Neutrophil (primary cell): ENCODE measurements at regions not wholly inside any gene's neighbourhood (a gene's known extent, or its start where the extent isn't known, plus 50 kb on each side); places are given as distances from the start of the nearest gene placed in this dataset.

Experiments
- H3K27ac ChIP-seq: fragments of 200-600 bp; sonication (generic); 2 replicates; pipeline ENCODE4 v1.5.1; 2016; ENCODE audit warnings: mild to moderate bottlenecking, moderate library complexity
- H3K27me3 ChIP-seq: fragments of 200-600 bp; sonication (generic); 2 replicates; pipeline ENCODE4 v1.6.0; 2016; ENCODE audit warnings: mild to moderate bottlenecking
- H3K36me3 ChIP-seq: fragments of 200-600 bp; sonication (generic); 2 replicates; pipeline ENCODE4 v1.5.1; 2017
- H3K4me1 ChIP-seq, 2 experiments: fragments of 200-600 bp in 1 of 2; sonication (generic) in 1 of 2; 1 replicate in 1 of 2; 2 replicates in 1 of 2; pipeline versions ENCODE4 v1.5.1 to v1.6.1; 2013 to 2016; ENCODE audit warnings: low read depth in 1 of 2, low read length in 1 of 2, mild to moderate bottlenecking in 1 of 2, moderate library complexity in 1 of 2; ENCODE audit not compliant: control insufficient read depth in 1 of 2, insufficient read depth in 1 of 2
- H3K4me3 ChIP-seq, 2 experiments: fragments of 200-600 bp in 1 of 2; sonication (generic) in 1 of 2; 1 replicate in 1 of 2; 2 replicates in 1 of 2; pipeline ENCODE4 v1.5.1; 2013 to 2016; ENCODE audit warnings: low read depth in 1 of 2, low read length in 1 of 2, mild to moderate bottlenecking in 1 of 2, moderate library complexity in 1 of 2
- H3K9me3 ChIP-seq: fragments of 200-600 bp; sonication (generic); 2 replicates; pipeline ENCODE4 v1.5.1; 2016
- TF ChIP-seq, protein P1 (sequence below): fragments of 200-600 bp; sonication (generic); IDR thresholded peaks from 2 replicates; pipeline ENCODE4 v1.5.1; 2016; ENCODE audit warnings: antibody characterized with exemption

DNA sequence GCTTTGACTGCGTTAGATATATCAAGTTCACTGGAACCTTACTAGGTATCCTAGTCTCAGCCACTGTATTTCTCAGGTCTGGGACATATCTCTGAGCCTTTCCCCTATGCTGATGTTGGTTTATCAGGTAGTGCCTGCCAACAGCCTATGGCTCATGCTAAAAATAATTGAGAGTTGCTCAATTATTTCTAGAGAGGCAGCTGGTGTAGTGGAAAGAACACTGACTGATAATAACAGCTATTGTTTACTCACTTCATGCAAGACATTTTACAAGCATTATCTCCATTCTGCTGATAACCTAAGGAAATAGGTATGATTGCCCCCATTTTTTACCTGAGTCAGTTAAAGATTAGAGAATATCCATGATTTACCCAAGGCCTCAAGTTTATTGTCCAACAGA lies 231.4 kb downstream of the LRRN1 start:
- no peaks in the 10 kb centered on the region for H3K36me3 ChIP-seq
- no peak overlapping the region for H3K27ac ChIP-seq
- H3K9me3 ChIP-seq: no peaks in the 10 kb centered on the region
- H3K4me3 ChIP-seq: no peak overlapping the region
- TF ChIP-seq, protein P1, sequence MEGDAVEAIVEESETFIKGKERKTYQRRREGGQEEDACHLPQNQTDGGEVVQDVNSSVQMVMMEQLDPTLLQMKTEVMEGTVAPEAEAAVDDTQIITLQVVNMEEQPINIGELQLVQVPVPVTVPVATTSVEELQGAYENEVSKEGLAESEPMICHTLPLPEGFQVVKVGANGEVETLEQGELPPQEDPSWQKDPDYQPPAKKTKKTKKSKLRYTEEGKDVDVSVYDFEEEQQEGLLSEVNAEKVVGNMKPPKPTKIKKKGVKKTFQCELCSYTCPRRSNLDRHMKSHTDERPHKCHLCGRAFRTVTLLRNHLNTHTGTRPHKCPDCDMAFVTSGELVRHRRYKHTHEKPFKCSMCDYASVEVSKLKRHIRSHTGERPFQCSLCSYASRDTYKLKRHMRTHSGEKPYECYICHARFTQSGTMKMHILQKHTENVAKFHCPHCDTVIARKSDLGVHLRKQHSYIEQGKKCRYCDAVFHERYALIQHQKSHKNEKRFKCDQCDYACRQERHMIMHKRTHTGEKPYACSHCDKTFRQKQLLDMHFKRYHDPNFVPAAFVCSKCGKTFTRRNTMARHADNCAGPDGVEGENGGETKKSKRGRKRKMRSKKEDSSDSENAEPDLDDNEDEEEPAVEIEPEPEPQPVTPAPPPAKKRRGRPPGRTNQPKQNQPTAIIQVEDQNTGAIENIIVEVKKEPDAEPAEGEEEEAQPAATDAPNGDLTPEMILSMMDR: no peak
- H3K4me1 ChIP-seq: no peaks in the 10 kb centered on the region
- no peaks in the 10 kb centered on the region for H3K27me3 ChIP-seq

DNA sequence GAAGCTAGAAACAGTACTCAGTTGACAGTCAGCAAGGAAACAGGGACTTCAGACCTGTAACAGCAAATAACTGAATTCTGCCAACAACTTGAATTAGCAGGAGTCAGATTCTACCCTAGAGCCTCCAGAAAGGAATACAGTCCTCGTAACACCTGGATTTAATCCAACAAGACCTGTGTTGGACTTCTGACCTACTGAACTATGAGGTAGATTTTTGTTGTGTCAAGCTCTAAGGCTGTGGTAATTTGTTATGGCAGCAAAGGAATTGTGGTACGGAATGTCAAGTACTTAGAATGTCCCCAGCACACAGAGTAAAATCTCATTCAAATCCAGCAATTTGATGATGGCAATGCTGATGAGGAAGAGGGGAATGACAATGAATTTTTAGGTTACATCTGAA lies 234.1 kb downstream of the LRRN1 start:
- no peak overlapping the region for H3K4me3 ChIP-seq
- H3K27ac ChIP-seq: no peak overlapping the region
- H3K4me1 ChIP-seq: no peaks in the 10 kb centered on the region
- no peaks in the 10 kb centered on the region for H3K9me3 ChIP-seq
- TF ChIP-seq, protein P1: no peak
- no peaks in the 10 kb centered on the region for H3K36me3 ChIP-seq
- H3K27me3 ChIP-seq: no peaks in the 10 kb centered on the region

DNA sequence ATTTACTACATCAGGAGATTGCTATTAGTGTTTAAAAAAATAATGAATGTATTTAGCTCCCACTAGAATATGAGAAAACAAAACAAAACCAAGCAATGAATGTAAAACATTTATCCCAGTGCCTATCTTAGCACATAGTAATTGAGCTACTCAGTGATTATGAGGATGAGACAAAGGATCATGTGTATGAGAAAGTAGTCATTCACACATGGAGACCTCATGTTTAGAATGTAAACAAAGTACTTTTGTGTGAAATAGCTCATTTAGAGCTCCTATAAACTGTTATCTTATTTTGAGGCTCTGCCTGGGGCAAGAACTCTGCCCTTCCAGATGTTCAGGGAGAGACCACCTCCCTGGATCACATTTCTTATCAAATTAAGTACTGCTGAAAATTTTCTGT lies 236.8 kb downstream of the LRRN1 start:
- H3K4me1 ChIP-seq: no peaks in the 10 kb centered on the region
- no peaks in the 10 kb centered on the region for H3K27me3 ChIP-seq
- H3K4me3 ChIP-seq: no peak overlapping the region
- TF ChIP-seq, protein P1: no peak
- H3K9me3 ChIP-seq: no peaks in the 10 kb centered on the region
- H3K27ac ChIP-seq: no peak overlapping the region
- H3K36me3 ChIP-seq: no peaks in the 10 kb centered on the region

DNA sequence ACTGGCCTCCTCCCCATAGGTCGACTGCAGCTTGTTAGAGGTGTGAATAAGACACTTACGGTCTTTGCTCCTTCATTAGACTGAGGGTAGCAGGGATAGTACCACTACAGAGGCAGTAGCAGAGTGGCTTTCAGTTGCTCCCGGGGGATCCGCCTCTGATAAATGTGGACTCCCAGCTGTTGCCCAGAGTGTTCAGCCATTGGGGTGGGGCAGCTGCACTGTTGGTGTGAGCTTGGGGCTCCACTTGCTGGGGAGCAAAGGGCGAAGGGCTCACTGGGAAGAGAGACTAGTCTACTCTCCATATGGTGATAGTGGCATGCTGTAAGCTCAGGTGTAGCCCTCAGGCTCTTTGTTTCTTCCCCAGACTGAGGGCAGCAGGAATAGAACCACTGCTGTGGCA lies 239.1 kb downstream of the LRRN1 start:
- TF ChIP-seq, protein P1: no peak

DNA sequence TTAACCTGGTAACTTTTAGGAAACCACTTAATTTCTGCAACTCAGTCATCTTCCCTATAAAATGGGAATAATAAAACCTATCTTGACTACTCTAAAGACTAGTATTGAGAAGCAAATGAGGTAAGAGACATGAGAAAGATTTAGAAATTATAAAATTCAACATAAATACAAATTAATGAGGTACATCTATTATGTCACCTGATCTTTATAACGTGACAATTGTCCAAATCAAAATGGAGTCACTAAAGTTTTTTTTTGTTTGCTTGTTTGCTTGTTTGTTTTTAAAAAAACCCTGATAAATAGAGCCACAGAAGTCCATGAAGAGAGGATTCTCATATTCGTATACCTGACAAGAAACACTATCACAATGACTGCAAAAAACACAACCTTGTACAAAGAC lies 242.8 kb downstream of the LRRN1 start:
- Histone ChIP-seq H3K27ac (no peak overlapping the region), H3K9me3 (no peaks in the 10 kb centered on the region)

More for the DNA sequence above, 239.1 kb downstream of the LRRN1 start:
- Histone ChIP-seq H3K27ac (no peak overlapping the region), H3K9me3 (no peaks in the 10 kb centered on the region), H3K4me3 (no peak overlapping the region), H3K36me3 (no peaks in the 10 kb centered on the region), H3K4me1 (no peaks in the 10 kb centered on the region), H3K27me3 (no peaks in the 10 kb centered on the region)

More for the DNA sequence above, 242.8 kb downstream of the LRRN1 start:
- Histone ChIP-seq H3K4me1 (no peaks in the 10 kb centered on the region), H3K36me3 (no peaks in the 10 kb centered on the region), H3K4me3 (no peak overlapping the region), H3K27me3 (no peaks in the 10 kb centered on the region)
- TF ChIP-seq, protein P1: no peak
